ENCODE measurements at regions not wholly inside any gene's neighbourhood (a gene's known extent, or its start where the extent isn't known, plus 50 kb on each side); places are given as distances from the start of the nearest gene placed in this dataset.

GRCh38 chrX:127732709-127733108, 319.5 kb downstream of the ACTRT1 start:
- Histone ChIP-seq H3K4me3 (no peak overlapping the region), H3K27ac (ENCODE audit: control insufficient read depth, insufficient read depth) (no peak overlapping the region), H2AFZ (ENCODE audit: control insufficient read depth, low read depth, low read length) (no peak overlapping the region), H3K4me1 (ENCODE audit: control insufficient read depth, insufficient read depth, low read length) (no peaks in the 10 kb centered on the region), H3K27me3 (replicated peaks in 1 of 2; ENCODE audit: control insufficient read depth in 2 of 2, insufficient read depth in 2 of 2, low read length in 1 of 2) (no peaks in the 10 kb centered on the region), H3K9me3 (replicated peaks; ENCODE audit: control insufficient read depth, insufficient read depth, low read length) (no peaks in the 10 kb centered on the region), H3K79me2 (ENCODE audit: control insufficient read depth, insufficient read depth, low read length) (no peaks in the 10 kb centered on the region), H3K9ac (ENCODE audit: control insufficient read depth, insufficient read depth, low read length) (no peak overlapping the region), H4K20me1 (ENCODE audit: control insufficient read depth, insufficient read depth) (no peaks in the 10 kb centered on the region), H3K36me3 (ENCODE audit: control insufficient read depth in 2 of 2, insufficient read depth in 2 of 2, low read length in 1 of 2) (no peaks in the 10 kb centered on the region), H3K4me2 (ENCODE audit: control insufficient read depth, insufficient read depth) (no peak overlapping the region)
- no peak for TF ChIP-seq MAX (IDR thresholded peaks at IDR 0.05; ENCODE audit: low read depth, low read length)
- TF ChIP-seq SP1 (IDR thresholded peaks at IDR 0.05; ENCODE audit: low read depth, low read length) = no peak
- TF ChIP-seq PKNOX1 (IDR thresholded peaks at IDR 0.05) = no peak
- no peak for TF ChIP-seq RCOR1 (conservative IDR thresholded peaks at IDR 0.05; ENCODE audit: low read depth, low read length)
- TF ChIP-seq ZBED1 (IDR thresholded peaks at IDR 0.05; ENCODE audit: borderline replicate concordance) = no peak
- TF ChIP-seq PRDM15 (CRISPR knock-in tag; IDR thresholded peaks at IDR 0.05) = no peak
- TF ChIP-seq STAT3 (IDR thresholded peaks at IDR 0.05; ENCODE audit: low read depth, low read length) = no peak
- TF ChIP-seq E2F4 (IDR thresholded peaks at IDR 0.05; ENCODE audit: low read depth, low read length) = no peak
- no peak for TF ChIP-seq MLLT1 (IDR thresholded peaks at IDR 0.05)
- TF ChIP-seq JUND (IDR thresholded peaks at IDR 0.05; ENCODE audit: low read depth, low read length) = no peak
- TF ChIP-seq ZNF384 (IDR thresholded peaks at IDR 0.05; ENCODE audit: borderline replicate concordance, low read depth, low read length) = no peak
- intact Hi-C loops (cut with micrococcal nuclease; ENCODE audit: unreplicated experiment) = no loop called here
- RAD21 ChIA-PET (ENCODE audit: unreplicated experiment) = no interaction called here
- SMC1A ChIA-PET (ENCODE audit: uncharacterized antibody, unreplicated experiment) = no interaction called here
- BruUV-seq (replicated peaks) = no TSS peak
- FAIRE-seq = no peak
- POLR2A ChIA-PET = no interaction called here
- in situ Hi-C loops (cut with MboI) = no loop called here
- DNase-seq (ENCODE audit: low read depth, low spot score) = no peak
- ATAC-seq = no peak
- CTCF ChIA-PET = no interaction called here

Data from GM12878 (cell line).